Activated CD4-positive, alpha-beta T cell treated with anti-CD3 and anti-CD28 coated beads for 48 hours (primary cell): ENCODE measurements at regions not wholly inside any gene's neighbourhood (a gene's known extent, or its start where the extent isn't known, plus 50 kb on each side); places are given as distances from the start of the nearest gene placed in this dataset.
"Not testable (repeated sequence)": the region's sequence is repeated elsewhere in the genome, so short reads cannot be mapped to it uniquely, and the experiment has no call there.

Experiments
- DNase-seq: peaks from one replicate; pipeline ENCODE4 v3.0.0-alpha.2; 2020

GRCh38 chr9:108393481-108394001 is 462.2 kb downstream of the ACTL7B start:
- DNase-seq: not testable (repeated sequence)

- DNase-seq: no peak
Measured at GRCh38 chr9:108392877-108393276, 462.9 kb downstream of the ACTL7B start.

GRCh38 chr9:108389056-108389455 is 466.7 kb downstream of the ACTL7B start:
- no peak for DNase-seq

- DNase-seq: no peak
Measured at GRCh38 chr9:108386859-108387384, 468.9 kb downstream of the ACTL7B start.

- no peak for DNase-seq
Measured at GRCh38 chr9:108386032-108386431, 469.8 kb downstream of the ACTL7B start.

GRCh38 chr9:108383796-108384195 is 472.0 kb downstream of the ACTL7B start:
- DNase-seq: no peak

GRCh38 chr9:108382310-108382709 is 473.5 kb downstream of the ACTL7B start:
- no peak for DNase-seq

GRCh38 chr9:108377881-108378280 is 477.9 kb downstream of the ACTL7B start:
- no peak for DNase-seq

- no peak for DNase-seq
Measured at GRCh38 chr9:108377382-108377781, 478.4 kb downstream of the ACTL7B start.

GRCh38 chr9:108376140-108376539 is 479.6 kb downstream of the ACTL7B start:
- DNase-seq: no peak

GRCh38 chr9:108374626-108375025 is 481.2 kb downstream of the ACTL7B start:
- no peak for DNase-seq

GRCh38 chr9:108367188-108367587 is 488.6 kb downstream of the ACTL7B start:
- no peak for DNase-seq

- no peak for DNase-seq
Measured at GRCh38 chr9:108363311-108363710, 492.5 kb downstream of the ACTL7B start.

GRCh38 chr9:108360304-108360703 is 495.5 kb downstream of the ACTL7B start:
- no peak for DNase-seq

- DNase-seq: no peak
Measured at GRCh38 chr9:108356806-108357205, 499.0 kb downstream of the ACTL7B start.

- no peak for DNase-seq
Measured at GRCh38 chr9:108351571-108351970, 504.2 kb downstream of the ACTL7B start.

GRCh38 chr9:108347463-108348188 is 508.2 kb downstream of the ACTL7B start:
- DNase-seq: no peak

GRCh38 chr9:108345826-108346225 is 510.0 kb downstream of the ACTL7B start:
- DNase-seq: no peak

- no peak for DNase-seq
Measured at GRCh38 chr9:108339251-108339650, 516.5 kb downstream of the ACTL7B start.

GRCh38 chr9:108336575-108336974 is 519.2 kb downstream of the ACTL7B start:
- no peak for DNase-seq

GRCh38 chr9:108333530-108333983 is 522.2 kb downstream of the ACTL7B start:
- no peak for DNase-seq

- DNase-seq: no peak
Measured at GRCh38 chr9:108331596-108331995, 524.2 kb downstream of the ACTL7B start.

- DNase-seq: no peak
Measured at GRCh38 chr9:108325406-108325805, 530.4 kb downstream of the ACTL7B start.

GRCh38 chr9:108323615-108324014 is 532.2 kb downstream of the ACTL7B start:
- no peak for DNase-seq
